ENCODE measurements at regions not wholly inside any gene's neighbourhood (a gene's known extent, or its start where the extent isn't known, plus 50 kb on each side); places are given as distances from the start of the nearest gene placed in this dataset. TPM values are rescaled to one million over a fixed set of nuclear protein-coding genes. Genes with fewer than 3 reads are reported as not detected.

DNA sequence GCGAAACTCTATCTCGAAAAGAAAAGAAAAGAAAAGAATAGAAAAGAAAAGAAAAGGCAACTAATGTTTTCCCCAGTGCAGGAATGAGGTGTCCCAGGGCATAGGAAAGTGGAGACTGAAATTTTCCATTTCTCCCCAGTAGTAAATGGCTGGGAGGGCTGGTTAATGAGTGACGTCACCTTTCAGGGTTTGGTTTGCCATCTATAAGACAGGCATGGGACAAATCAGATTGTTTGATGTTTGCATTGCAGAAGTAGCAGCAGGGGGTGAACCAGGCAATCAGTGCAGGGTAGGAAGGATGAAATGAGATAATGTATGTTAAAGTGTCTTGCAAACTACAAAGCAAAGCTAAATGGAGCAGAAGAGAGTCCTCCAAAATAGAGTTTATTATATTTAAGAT is 533.4 kb downstream of the PKHD1 start:
- no peak for DNase-seq (ENCODE audit: low read depth, low spot score)
- POLR2A ChIA-PET = no interaction called here
- Histone ChIP-seq H3K9me3 (ENCODE audit: control insufficient read depth, insufficient read depth, low read length) (peaks cover 11% of the 10 kb centered on the region), H3K27me3 (ENCODE audit: control insufficient read depth, insufficient read depth, low read length) (no peaks in the 10 kb centered on the region), H3K27ac (ENCODE audit: low read depth, low read length) (no peak overlapping the region), H3K4me3 (ENCODE audit: low read depth, low read length) (no peak overlapping the region)
- TF ChIP-seq, protein P1, sequence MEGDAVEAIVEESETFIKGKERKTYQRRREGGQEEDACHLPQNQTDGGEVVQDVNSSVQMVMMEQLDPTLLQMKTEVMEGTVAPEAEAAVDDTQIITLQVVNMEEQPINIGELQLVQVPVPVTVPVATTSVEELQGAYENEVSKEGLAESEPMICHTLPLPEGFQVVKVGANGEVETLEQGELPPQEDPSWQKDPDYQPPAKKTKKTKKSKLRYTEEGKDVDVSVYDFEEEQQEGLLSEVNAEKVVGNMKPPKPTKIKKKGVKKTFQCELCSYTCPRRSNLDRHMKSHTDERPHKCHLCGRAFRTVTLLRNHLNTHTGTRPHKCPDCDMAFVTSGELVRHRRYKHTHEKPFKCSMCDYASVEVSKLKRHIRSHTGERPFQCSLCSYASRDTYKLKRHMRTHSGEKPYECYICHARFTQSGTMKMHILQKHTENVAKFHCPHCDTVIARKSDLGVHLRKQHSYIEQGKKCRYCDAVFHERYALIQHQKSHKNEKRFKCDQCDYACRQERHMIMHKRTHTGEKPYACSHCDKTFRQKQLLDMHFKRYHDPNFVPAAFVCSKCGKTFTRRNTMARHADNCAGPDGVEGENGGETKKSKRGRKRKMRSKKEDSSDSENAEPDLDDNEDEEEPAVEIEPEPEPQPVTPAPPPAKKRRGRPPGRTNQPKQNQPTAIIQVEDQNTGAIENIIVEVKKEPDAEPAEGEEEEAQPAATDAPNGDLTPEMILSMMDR (IDR thresholded peaks at IDR 0.05; ENCODE audit: low read depth, low read length) = no peak
- CTCF ChIA-PET = no interaction called here

DNA sequence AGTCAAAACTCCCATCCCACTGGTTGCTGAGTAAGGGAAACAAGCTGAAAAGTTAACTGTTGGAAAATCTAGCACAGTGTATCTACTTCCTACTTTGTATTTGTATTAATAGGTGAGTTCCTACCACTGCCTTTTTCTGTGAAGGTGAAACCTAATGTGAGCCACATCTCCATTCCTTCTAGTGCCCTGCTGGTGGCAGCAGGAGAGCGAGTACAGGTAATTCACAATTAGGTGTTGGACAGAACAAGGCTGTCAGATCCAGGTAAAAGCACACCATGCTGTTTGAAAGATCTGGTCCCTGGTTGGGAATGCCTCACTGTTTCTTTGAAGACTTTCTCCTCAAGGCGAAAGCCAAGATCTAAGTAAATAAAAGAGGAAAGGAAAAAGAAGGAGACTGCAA is 528.4 kb downstream of the PKHD1 start:
- DNase-seq (ENCODE audit: low read depth, low spot score) = no peak
- Histone ChIP-seq H3K27ac (ENCODE audit: low read depth, low read length) (no peak overlapping the region), H3K9me3 (ENCODE audit: control insufficient read depth, insufficient read depth, low read length) (peaks cover 4% of the 10 kb centered on the region), H3K4me3 (ENCODE audit: low read depth, low read length) (no peak overlapping the region), H3K27me3 (ENCODE audit: control insufficient read depth, insufficient read depth, low read length) (no peaks in the 10 kb centered on the region)
- ChIA-PET POLR2A (no interaction called here), CTCF (no interaction called here)
- TF ChIP-seq, protein P1 (IDR thresholded peaks at IDR 0.05; ENCODE audit: low read depth, low read length) = no peak

DNA sequence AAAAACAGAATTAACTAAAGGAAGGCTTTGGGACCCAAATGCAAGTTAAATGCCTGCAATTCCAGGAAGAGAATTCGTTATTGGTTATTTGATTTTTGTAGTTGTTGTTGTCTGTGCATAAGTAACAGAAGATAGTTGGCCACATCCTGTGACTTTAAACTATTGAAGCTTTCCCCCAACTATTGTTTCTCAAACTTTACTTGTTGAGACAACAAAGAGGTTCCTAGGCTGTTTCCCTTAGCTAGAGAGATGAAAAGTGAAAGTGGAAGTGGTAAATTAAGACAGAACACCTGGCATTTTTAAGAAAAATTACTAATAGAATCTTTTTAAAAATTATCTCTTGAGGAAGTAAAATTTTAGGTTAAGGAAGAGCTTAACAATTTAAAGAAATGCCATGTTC is 525.2 kb downstream of the PKHD1 start:
- Histone ChIP-seq H3K9me3 (ENCODE audit: control insufficient read depth, insufficient read depth, low read length) (no peaks in the 10 kb centered on the region), H3K4me3 (ENCODE audit: low read depth, low read length) (no peak overlapping the region), H3K27me3 (ENCODE audit: control insufficient read depth, insufficient read depth, low read length) (no peaks in the 10 kb centered on the region), H3K27ac (ENCODE audit: low read depth, low read length) (no peak overlapping the region)
- ChIA-PET POLR2A (no interaction called here), CTCF (no interaction called here)
- TF ChIP-seq, protein P1 (IDR thresholded peaks at IDR 0.05; ENCODE audit: low read depth, low read length) = no peak
- no peak for DNase-seq (ENCODE audit: low read depth, low spot score)

Small RNAs in the stretch of these regions (small RNA-seq; reads per million reads assigned to genes)
- gene RF00572 (ENCODE audit: insufficient read length, low read depth) = not detected

Data from AG04450 (cell line).